Lower leg skin (tissue), 3 donors: ENCODE measurements at regions not wholly inside any gene's neighbourhood (a gene's known extent, or its start where the extent isn't known, plus 50 kb on each side); places are given as distances from the start of the nearest gene placed in this dataset.

Source experiments
- POLR2A ChIP-seq, 2 donors: fragments of 450-650 bp; IDR thresholded peaks; one replicate each; pipeline ENCODE4 v1.6.1; 2016 to 2017; ENCODE audit warnings: antibody characterized with exemption in 2 of 2, mild to moderate bottlenecking in 1 of 2, moderate library complexity in 1 of 2
- TF ChIP-seq, protein P1 (sequence below), 3 donors: fragments of 450-650 bp; IDR thresholded peaks; one replicate each; pipeline ENCODE4 v1.5.1; 2016; ENCODE audit warnings: antibody characterized with exemption in 3 of 3, mild to moderate bottlenecking in 3 of 3, moderate library complexity in 2 of 3

DNA sequence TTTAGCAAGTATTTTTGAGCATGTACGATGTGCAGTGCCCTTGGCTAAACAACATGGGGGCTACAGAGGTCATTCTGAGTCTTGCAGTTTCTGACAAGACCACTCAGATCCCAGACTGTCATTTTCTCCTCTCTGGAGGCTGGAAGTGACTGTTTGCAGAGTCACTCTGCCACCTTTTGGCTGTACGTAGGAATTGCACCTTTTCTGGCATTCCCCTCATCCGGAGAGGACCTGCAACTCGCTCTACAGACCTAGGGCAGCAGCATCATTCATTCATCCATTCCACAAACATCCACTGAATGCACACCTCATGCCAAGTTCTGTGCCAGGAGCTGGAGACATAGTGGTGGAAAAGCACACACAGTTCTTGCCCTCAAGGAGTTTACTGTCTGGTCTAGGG is 160.4 kb upstream of the GPR101 start:
- TF ChIP-seq, protein P1, sequence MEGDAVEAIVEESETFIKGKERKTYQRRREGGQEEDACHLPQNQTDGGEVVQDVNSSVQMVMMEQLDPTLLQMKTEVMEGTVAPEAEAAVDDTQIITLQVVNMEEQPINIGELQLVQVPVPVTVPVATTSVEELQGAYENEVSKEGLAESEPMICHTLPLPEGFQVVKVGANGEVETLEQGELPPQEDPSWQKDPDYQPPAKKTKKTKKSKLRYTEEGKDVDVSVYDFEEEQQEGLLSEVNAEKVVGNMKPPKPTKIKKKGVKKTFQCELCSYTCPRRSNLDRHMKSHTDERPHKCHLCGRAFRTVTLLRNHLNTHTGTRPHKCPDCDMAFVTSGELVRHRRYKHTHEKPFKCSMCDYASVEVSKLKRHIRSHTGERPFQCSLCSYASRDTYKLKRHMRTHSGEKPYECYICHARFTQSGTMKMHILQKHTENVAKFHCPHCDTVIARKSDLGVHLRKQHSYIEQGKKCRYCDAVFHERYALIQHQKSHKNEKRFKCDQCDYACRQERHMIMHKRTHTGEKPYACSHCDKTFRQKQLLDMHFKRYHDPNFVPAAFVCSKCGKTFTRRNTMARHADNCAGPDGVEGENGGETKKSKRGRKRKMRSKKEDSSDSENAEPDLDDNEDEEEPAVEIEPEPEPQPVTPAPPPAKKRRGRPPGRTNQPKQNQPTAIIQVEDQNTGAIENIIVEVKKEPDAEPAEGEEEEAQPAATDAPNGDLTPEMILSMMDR (IDR thresholded peaks at IDR 0.05): no peak
- TF ChIP-seq POLR2A (IDR thresholded peaks at IDR 0.05): no peak
